Ectodermal cell (in vitro differentiated cells): ENCODE measurements at regions not wholly inside any gene's neighbourhood (a gene's known extent, or its start where the extent isn't known, plus 50 kb on each side); places are given as distances from the start of the nearest gene placed in this dataset.
"Not testable (repeated sequence)": the region's sequence is repeated elsewhere in the genome, so short reads cannot be mapped to it uniquely, and the experiment has no call there.

ENCODE experiments used
- H3K27ac ChIP-seq: 2 replicates; pipeline ENCODE4 v1.7.0; 2013; ENCODE audit warnings: mild to moderate bottlenecking, low read depth, low read length; ENCODE audit not compliant: insufficient read depth, poor library complexity, severe bottlenecking
- H3K27me3 ChIP-seq: 2 replicates; pipeline ENCODE4 v1.7.0; 2013; ENCODE audit warnings: mild to moderate bottlenecking, low read length; ENCODE audit not compliant: insufficient read depth, control insufficient read depth, poor library complexity, severe bottlenecking
- H3K36me3 ChIP-seq: one replicate; pipeline ENCODE4 v1.7.0; 2013; ENCODE audit warnings: low read length; ENCODE audit not compliant: control insufficient read depth, insufficient read depth
- H3K4me1 ChIP-seq: one replicate; pipeline ENCODE4 v1.7.0; 2013; ENCODE audit warnings: low read length; ENCODE audit not compliant: control insufficient read depth, insufficient read depth
- H3K4me3 ChIP-seq: 2 replicates; pipeline ENCODE4 v1.7.0; 2013; ENCODE audit warnings: low read depth, low read length, control low read depth; ENCODE audit not compliant: insufficient read depth
- H3K9me3 ChIP-seq: 2 replicates; pipeline ENCODE4 v1.7.0; 2013; ENCODE audit warnings: mild to moderate bottlenecking, low read length, moderate library complexity; ENCODE audit not compliant: control insufficient read depth
- WGBS, 2 experiments: methylation state at CpG; one replicate each; pipeline ENCODE4 v1.1.7; 2013; ENCODE audit warnings: missing lambda C conversion rate in 2 of 2; 5-methylcytosine and 5-hydroxymethylcytosine counted together

DNA sequence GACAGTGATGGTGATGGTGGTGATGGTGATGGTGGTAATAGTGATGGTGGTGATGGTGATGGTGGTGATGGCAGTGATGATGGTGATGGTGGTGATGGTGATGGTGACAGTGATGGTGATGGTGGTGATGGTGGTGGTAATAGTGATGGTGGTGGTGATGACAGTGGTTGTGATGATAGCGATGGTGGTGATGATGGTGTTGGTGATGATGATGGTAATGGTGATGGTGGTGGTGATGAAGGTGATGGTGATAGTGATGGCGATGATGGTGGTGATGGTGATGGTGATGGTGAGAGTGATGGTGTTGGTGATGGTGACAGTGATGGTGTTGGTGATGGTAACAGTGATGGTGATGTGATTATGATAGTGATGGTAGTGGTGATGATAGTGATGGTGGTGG is 94.3 kb downstream of the ASB1 start:
- H3K4me3 ChIP-seq, result no peak overlapping the region
- WGBS, 2 experiments, result 88 to 96% methylated on average over 2 of the region's 2 CpGs
- no peak overlapping the region for H3K27ac ChIP-seq
- H3K4me1 ChIP-seq, result no peaks in the 10 kb centered on the region
- H3K36me3 ChIP-seq, result no peaks in the 10 kb centered on the region
- H3K27me3 ChIP-seq, result no peaks in the 10 kb centered on the region
- no peaks in the 10 kb centered on the region for H3K9me3 ChIP-seq

DNA sequence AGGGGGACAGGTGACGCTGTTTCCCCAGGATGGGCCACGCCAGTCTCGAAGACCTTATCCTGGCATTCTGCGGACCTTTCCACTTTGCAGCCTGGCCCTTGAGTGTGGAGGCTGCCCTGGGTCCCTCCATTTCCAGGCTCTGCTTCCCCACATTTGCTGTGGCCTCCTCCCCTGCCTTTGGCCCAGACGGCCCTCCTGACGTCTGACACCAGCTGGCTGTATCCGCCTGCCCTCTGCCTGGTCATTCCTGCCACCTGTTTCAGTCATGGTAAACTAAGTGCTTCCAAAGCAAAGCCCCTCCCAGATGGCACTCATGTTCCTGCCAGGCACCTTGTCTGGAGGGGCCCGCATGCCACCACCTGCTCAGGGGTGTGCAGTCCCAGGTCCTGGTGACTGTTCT is 95.1 kb downstream of the ASB1 start:
- no peaks in the 10 kb centered on the region for H3K36me3 ChIP-seq
- WGBS, 2 experiments, result 94 to 97% methylated on average over 8 of the region's 8 CpGs
- no peaks in the 10 kb centered on the region for H3K27me3 ChIP-seq
- H3K27ac ChIP-seq, result no peak overlapping the region
- no peak overlapping the region for H3K4me3 ChIP-seq
- no peaks in the 10 kb centered on the region for H3K4me1 ChIP-seq
- no peaks in the 10 kb centered on the region for H3K9me3 ChIP-seq

GRCh38 chr2:238523158-238524110 is 96.7 kb downstream of the ASB1 start:
- Histone ChIP-seq H3K27ac (no peak overlapping the region), H3K9me3 (no peaks in the 10 kb centered on the region), H3K4me1 (no peaks in the 10 kb centered on the region), H3K4me3 (no peak overlapping the region), H3K36me3 (no peaks in the 10 kb centered on the region), H3K27me3 (no peaks in the 10 kb centered on the region)
- 83 to 84% methylated on average over 40 of the region's 40 CpGs for WGBS, 2 experiments

- no peaks in the 10 kb centered on the region for H3K27me3 ChIP-seq
- H3K9me3 ChIP-seq, result no peaks in the 10 kb centered on the region
- 94 to 95% methylated on average over 15 of the region's 15 CpGs for WGBS, 2 experiments
- H3K36me3 ChIP-seq, result no peaks in the 10 kb centered on the region
- no peaks in the 10 kb centered on the region for H3K4me1 ChIP-seq
- no peak overlapping the region for H3K27ac ChIP-seq
- no peak overlapping the region for H3K4me3 ChIP-seq
Observed at GRCh38 chr2:238524426-238524983, 97.8 kb downstream of the ASB1 start.

- Histone ChIP-seq H3K4me3 (no peak overlapping the region), H3K27me3 (no peaks in the 10 kb centered on the region), H3K9me3 (no peaks in the 10 kb centered on the region), H3K4me1 (no peaks in the 10 kb centered on the region), H3K27ac (no peak overlapping the region), H3K36me3 (no peaks in the 10 kb centered on the region)
- WGBS, 2 experiments, result 61 to 63% methylated on average over 7 of the region's 7 CpGs
Observed at GRCh38 chr2:238525990-238526389, 99.3 kb downstream of the ASB1 start.

- Histone ChIP-seq H3K27ac (no peak overlapping the region), H3K4me3 (no peak overlapping the region), H3K4me1 (no peaks in the 10 kb centered on the region), H3K27me3 (no peaks in the 10 kb centered on the region), H3K9me3 (no peaks in the 10 kb centered on the region), H3K36me3 (no peaks in the 10 kb centered on the region)
- 67 to 79% methylated on average over 3 of the region's 3 CpGs for WGBS, 2 experiments
Observed at GRCh38 chr2:238527565-238527964, 100.8 kb downstream of the ASB1 start.

- Histone ChIP-seq H3K4me1 (no peaks in the 10 kb centered on the region), H3K9me3 (no peaks in the 10 kb centered on the region), H3K4me3 (no peak overlapping the region), H3K27ac (no peak overlapping the region), H3K36me3 (no peaks in the 10 kb centered on the region), H3K27me3 (no peaks in the 10 kb centered on the region)
- WGBS, 2 experiments, result 90 to 94% methylated on average over 9 to 10 of the region's 10 CpGs
Observed at GRCh38 chr2:238528953-238529781, 102.4 kb downstream of the ASB1 start.

GRCh38 chr2:238531017-238531645 is 104.4 kb downstream of the ASB1 start:
- H3K9me3 ChIP-seq, H3K4me1 ChIP-seq, H3K36me3 ChIP-seq, H3K4me3 ChIP-seq, H3K27me3 ChIP-seq, H3K27ac ChIP-seq: not testable (repeated sequence)
- 82 to 85% methylated on average over 4 of the region's 4 CpGs for WGBS, 2 experiments

- not testable (repeated sequence) for H3K27me3 ChIP-seq, H3K4me3 ChIP-seq, H3K9me3 ChIP-seq, H3K27ac ChIP-seq, H3K36me3 ChIP-seq, H3K4me1 ChIP-seq
- 74 to 82% methylated on average over 3 of the region's 3 CpGs for WGBS, 2 experiments
Observed at GRCh38 chr2:238543732-238544131, 117.0 kb downstream of the ASB1 start.
